ENCODE measurements at regions not wholly inside any gene's neighbourhood (a gene's known extent, or its start where the extent isn't known, plus 50 kb on each side); places are given as distances from the start of the nearest gene placed in this dataset.
"Not testable (repeated sequence)": the region's sequence is repeated elsewhere in the genome, so short reads cannot be mapped to it uniquely, and the experiment has no call there.

DNA sequence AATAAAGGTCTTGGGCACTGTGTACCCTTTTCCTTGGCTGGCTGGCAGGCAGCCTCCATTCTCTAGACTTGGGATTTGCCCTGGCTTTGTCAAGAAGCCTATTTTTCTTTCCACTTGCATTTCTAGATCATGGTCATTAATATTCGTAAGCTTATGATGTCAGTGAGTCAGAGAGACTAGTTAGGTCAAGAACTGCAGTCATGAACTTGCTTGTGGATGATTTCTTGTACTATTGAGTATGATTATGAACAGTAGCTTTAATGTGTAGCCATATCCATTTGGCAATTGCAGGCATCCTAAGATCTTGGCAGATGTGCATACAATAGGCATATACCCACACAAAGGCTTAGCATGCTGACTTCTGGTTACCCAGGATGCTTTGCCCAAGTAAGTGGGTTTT, 186.8 kb upstream of the CLINT1 start:
- intact Hi-C loops (cut with DNase I), result no loop called here
- no peaks in the 10 kb centered on the region for H3K9me3 ChIP-seq
- H3K4me3 ChIP-seq (replicated peaks in 1 of 3), result no peak overlapping the region
- H3K27ac ChIP-seq, result no peak overlapping the region
- no peaks in the 10 kb centered on the region for H3K36me3 ChIP-seq
- no peaks in the 10 kb centered on the region for H3K4me1 ChIP-seq
- H3K27me3 ChIP-seq, result no peaks in the 10 kb centered on the region
- TF ChIP-seq POLR2A (IDR thresholded peaks at IDR 0.05), result no peak
- TF ChIP-seq, protein P1, sequence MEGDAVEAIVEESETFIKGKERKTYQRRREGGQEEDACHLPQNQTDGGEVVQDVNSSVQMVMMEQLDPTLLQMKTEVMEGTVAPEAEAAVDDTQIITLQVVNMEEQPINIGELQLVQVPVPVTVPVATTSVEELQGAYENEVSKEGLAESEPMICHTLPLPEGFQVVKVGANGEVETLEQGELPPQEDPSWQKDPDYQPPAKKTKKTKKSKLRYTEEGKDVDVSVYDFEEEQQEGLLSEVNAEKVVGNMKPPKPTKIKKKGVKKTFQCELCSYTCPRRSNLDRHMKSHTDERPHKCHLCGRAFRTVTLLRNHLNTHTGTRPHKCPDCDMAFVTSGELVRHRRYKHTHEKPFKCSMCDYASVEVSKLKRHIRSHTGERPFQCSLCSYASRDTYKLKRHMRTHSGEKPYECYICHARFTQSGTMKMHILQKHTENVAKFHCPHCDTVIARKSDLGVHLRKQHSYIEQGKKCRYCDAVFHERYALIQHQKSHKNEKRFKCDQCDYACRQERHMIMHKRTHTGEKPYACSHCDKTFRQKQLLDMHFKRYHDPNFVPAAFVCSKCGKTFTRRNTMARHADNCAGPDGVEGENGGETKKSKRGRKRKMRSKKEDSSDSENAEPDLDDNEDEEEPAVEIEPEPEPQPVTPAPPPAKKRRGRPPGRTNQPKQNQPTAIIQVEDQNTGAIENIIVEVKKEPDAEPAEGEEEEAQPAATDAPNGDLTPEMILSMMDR (IDR thresholded peaks at IDR 0.05), result no peak
- 89 to 91% methylated on average over 1 of the region's 1 CpG for WGBS, 2 donors
- no peak for DNase-seq

DNA sequence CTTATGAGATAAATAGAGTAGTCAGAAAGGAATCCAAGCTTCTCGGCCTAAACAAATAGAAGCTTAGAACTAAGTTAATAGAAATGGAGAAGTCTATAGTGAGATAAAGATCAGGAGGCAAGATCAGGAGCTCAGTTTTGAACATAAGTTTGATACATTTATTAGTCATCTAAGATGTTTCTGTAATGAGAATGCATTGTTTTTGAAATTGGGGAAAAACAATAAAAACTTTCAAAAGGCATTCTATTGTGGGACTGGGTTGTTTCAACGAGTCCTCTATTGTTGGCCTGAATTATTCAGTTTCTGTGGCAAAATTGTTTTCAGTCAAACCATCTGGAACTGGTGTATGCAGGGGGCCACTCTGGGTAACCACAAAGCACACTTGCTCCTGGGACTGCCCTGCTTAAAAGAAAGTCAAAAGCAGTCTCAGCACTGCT, 181.0 kb upstream of the CLINT1 start:
- 68 to 73% methylated on average over 2 of the region's 2 CpGs for WGBS, 2 donors

DNA sequence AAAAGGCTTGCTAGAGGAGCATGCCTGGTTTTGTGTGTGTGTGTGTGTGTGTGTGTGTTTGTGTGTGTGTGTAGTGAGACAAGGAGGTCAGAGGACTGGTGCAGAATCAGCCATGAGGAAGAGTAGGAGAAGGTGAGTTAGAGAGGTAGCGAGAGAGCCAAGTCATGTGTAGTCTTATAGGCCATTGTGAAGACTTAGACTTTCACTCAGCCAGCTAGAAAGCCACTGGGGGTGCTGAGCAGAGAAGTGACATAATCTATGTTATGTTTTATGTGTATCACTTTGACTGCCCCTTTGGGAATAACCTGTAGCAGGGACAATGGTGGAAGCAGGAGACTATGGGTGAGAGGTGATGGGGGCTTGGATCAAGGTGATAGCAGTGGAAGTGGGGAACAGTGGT, 180.5 kb upstream of the CLINT1 start:
- H3K4me1 ChIP-seq, result no peaks in the 10 kb centered on the region
- DNase-seq, result no peak
- intact Hi-C loops (cut with DNase I), result no loop called here
- no peaks in the 10 kb centered on the region for H3K36me3 ChIP-seq
- H3K27ac ChIP-seq, result no peak overlapping the region
- no peak for TF ChIP-seq POLR2A (IDR thresholded peaks at IDR 0.05)
- TF ChIP-seq, protein P1 (IDR thresholded peaks at IDR 0.05), result no peak
- H3K9me3 ChIP-seq, result no peaks in the 10 kb centered on the region
- no peaks in the 10 kb centered on the region for H3K27me3 ChIP-seq
- 42 to 61% methylated on average over 1 of the region's 1 CpG for WGBS, 2 donors
- H3K4me3 ChIP-seq (replicated peaks in 1 of 3), result no peak overlapping the region

More for the DNA sequence above, 181.0 kb upstream of the CLINT1 start:
- DNase-seq, result no peak
- Histone ChIP-seq H3K27ac (no peak overlapping the region), H3K9me3 (no peaks in the 10 kb centered on the region), H3K36me3 (no peaks in the 10 kb centered on the region), H3K4me1 (no peaks in the 10 kb centered on the region), H3K27me3 (no peaks in the 10 kb centered on the region), H3K4me3 (replicated peaks in 1 of 3) (no peak overlapping the region)
- intact Hi-C loops (cut with DNase I), result no loop called here
- TF ChIP-seq, protein P1 (IDR thresholded peaks at IDR 0.05), result no peak
- no peak for TF ChIP-seq POLR2A (IDR thresholded peaks at IDR 0.05)

DNA sequence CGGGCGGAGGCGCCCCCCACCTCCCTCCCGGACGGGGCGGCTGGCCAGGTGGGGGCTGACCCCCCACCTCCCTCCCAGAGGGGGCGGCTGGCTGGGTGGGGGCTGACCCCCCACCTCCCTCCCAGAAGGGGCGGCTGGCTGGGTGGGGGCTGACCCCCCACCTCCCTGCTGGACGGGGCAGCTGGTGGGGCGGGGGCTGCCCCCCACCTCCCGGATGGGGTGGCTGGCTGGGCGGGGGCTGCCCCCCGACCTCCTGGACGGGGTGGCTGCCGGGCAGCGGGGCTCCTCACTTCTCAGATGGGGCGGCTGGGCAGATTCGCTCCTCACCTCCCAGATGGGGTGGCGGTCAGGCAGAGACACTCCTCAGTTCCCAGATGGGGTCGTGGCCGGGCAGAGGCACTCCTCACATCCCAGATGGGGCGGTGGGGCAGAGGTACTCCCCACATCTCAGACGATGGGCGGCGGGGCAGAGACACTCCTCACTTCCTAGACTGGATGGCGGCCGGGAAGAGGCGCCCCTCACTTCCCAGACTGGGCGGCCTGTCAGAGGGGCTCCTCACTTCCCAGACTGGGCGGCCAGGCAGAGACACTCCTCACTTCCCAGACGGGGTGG, 178.1 kb upstream of the CLINT1 start:
- H3K4me1 ChIP-seq; H3K4me3 ChIP-seq (replicated peaks in 1 of 3); H3K36me3 ChIP-seq; DNase-seq; intact Hi-C loops (cut with DNase I); H3K9me3 ChIP-seq; H3K27me3 ChIP-seq; H3K27ac ChIP-seq: not testable (repeated sequence)
- WGBS, 2 donors, result 94 to 100% methylated on average over 3 to 10 of the region's 31 CpGs

DNA sequence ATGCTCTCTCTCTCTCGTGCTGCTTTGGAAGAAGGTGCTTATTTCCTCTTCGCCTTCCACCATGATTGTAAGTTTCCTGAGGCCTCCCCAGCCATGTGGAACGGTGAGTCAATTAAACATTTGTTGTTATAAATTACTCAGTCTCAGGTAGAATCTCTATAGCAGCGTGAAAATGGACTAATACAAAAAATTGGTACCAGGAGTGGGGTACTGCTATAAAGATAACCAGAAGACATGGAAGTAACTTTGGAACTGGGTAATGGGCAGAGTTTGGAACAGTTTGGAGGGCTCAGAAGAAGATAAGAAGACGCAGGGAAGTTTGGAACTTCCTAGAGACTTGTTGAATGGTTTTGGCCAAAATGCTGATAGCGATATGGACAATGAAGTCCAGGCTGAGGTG, 175.6 kb upstream of the CLINT1 start:
- intact Hi-C loops (cut with DNase I); H3K4me3 ChIP-seq (replicated peaks in 1 of 3); H3K27me3 ChIP-seq; H3K36me3 ChIP-seq; H3K27ac ChIP-seq; H3K4me1 ChIP-seq; DNase-seq; H3K9me3 ChIP-seq: not testable (repeated sequence)
- WGBS, 2 donors, result 85 to 90% methylated on average over 6 of the region's 6 CpGs

DNA sequence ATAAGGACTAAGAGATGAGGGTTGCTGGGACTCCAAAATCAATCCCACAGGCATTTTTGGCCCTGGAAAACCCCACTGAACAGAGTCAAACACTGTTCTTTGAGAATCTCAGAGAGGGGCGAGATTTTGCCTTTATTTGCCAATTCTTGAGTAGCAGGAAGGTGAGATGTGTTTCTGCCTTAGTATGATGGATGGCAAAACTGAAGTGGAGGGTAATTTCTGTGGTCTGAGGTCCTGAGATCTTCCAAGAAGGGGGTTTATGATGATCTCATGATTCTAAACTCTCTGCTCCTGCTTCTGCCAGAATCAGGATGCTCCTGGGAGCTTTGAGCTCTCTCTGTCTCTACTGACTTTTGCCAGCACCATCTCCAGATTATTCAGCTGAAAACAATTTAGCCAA, 174.8 kb upstream of the CLINT1 start:
- intact Hi-C loops (cut with DNase I), result no loop called here
- Histone ChIP-seq H3K4me1 (no peaks in the 10 kb centered on the region), H3K27ac (no peak overlapping the region), H3K9me3 (no peaks in the 10 kb centered on the region), H3K36me3 (no peaks in the 10 kb centered on the region), H3K4me3 (replicated peaks in 1 of 3) (no peak overlapping the region), H3K27me3 (no peaks in the 10 kb centered on the region)
- WGBS, 2 donors, result 77 to 80% methylated on average over 1 of the region's 1 CpG
- TF ChIP-seq POLR2A (IDR thresholded peaks at IDR 0.05), result no peak
- TF ChIP-seq, protein P1 (IDR thresholded peaks at IDR 0.05), result no peak
- DNase-seq, result no peak

Measured in thyroid gland (tissue), 4 donors.